ENCODE measurements at regions not wholly inside any gene's neighbourhood (a gene's known extent, or its start where the extent isn't known, plus 50 kb on each side); places are given as distances from the start of the nearest gene placed in this dataset.
A peak's percentile ranks its signal among the peaks of the same experiment; 100 is the strongest.

- in situ Hi-C loops (cut with HindIII; ENCODE audit: low sequenced_read_pairs): no loop called here
- H3K4me3 ChIP-seq (ENCODE audit: low read depth, low read length): no peak overlapping the region
- no peak for DNase-seq (ENCODE audit: low read depth, low spot score)
- no peak for TF ChIP-seq CTCF (IDR thresholded peaks at IDR 0.05; ENCODE audit: low read depth, low read length)
Observed at GRCh38 chr13:28559636-28560259, 64.8 kb upstream of the FLT1 start.

GRCh38 chr13:28558567-28558966, 63.6 kb upstream of the FLT1 start:
- in situ Hi-C loops (cut with HindIII; ENCODE audit: low sequenced_read_pairs): no loop called here
- TF ChIP-seq CTCF (IDR thresholded peaks at IDR 0.05; ENCODE audit: low read depth, low read length): no peak
- H3K4me3 ChIP-seq (ENCODE audit: low read depth, low read length): no peak overlapping the region
- DNase-seq (ENCODE audit: low read depth, low spot score): no peak

- in situ Hi-C loops (cut with HindIII; ENCODE audit: low sequenced_read_pairs): no loop called here
- H3K4me3 ChIP-seq (ENCODE audit: low read depth, low read length): no peak overlapping the region
- TF ChIP-seq CTCF (IDR thresholded peaks at IDR 0.05; ENCODE audit: low read depth, low read length): no peak
- peak; percentile 89 for DNase-seq (ENCODE audit: low read depth, low spot score)
Observed at GRCh38 chr13:28557725-28558520, 63.0 kb upstream of the FLT1 start.

- DNase-seq (ENCODE audit: low read depth, low spot score): no peak
- no peak for TF ChIP-seq CTCF (IDR thresholded peaks at IDR 0.05; ENCODE audit: low read depth, low read length)
- in situ Hi-C loops (cut with HindIII; ENCODE audit: low sequenced_read_pairs): no loop called here
- H3K4me3 ChIP-seq (ENCODE audit: low read depth, low read length): no peak overlapping the region
Observed at GRCh38 chr13:28555096-28555495, 60.2 kb upstream of the FLT1 start.

- in situ Hi-C loops (cut with HindIII; ENCODE audit: low sequenced_read_pairs): no loop called here
- DNase-seq (ENCODE audit: low read depth, low spot score): no peak
- no peak overlapping the region for H3K4me3 ChIP-seq (ENCODE audit: low read depth, low read length)
- TF ChIP-seq CTCF (IDR thresholded peaks at IDR 0.05; ENCODE audit: low read depth, low read length): no peak
Observed at GRCh38 chr13:28553971-28554370, 59.0 kb upstream of the FLT1 start.

- TF ChIP-seq CTCF (IDR thresholded peaks at IDR 0.05; ENCODE audit: low read depth, low read length): no peak
- in situ Hi-C loops (cut with HindIII; ENCODE audit: low sequenced_read_pairs): no loop called here
- no peak for DNase-seq (ENCODE audit: low read depth, low spot score)
Observed at GRCh38 chr13:28552288-28552687, 57.4 kb upstream of the FLT1 start.

More at GRCh38 chr13:28552288-28552687, 57.4 kb upstream of the FLT1 start:
- H3K4me3 ChIP-seq (ENCODE audit: low read depth, low read length): no peak overlapping the region
